ENCODE measurements at regions not wholly inside any gene's neighbourhood (a gene's known extent, or its start where the extent isn't known, plus 50 kb on each side); places are given as distances from the start of the nearest gene placed in this dataset.

DNA sequence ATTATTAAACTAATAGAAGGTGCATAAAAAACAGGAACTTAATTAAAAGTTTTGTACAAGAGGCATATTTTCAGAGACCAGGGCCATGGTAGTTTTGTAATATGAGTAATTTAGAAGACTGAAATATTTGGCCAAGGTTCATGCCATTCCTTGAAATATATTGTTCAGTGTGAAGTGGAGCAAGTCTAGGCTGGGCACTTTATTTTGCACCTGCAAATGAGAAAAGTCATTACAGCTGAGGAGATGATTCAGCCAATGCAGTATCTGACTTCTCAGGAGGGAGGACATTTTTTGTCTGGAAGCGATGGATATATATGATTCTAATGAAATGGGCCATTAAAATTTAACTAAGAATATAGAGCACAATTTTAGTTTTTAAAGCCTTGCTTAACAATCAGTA lies 754.0 kb upstream of the ADAMTS16 start:
- TF ChIP-seq, protein P1, sequence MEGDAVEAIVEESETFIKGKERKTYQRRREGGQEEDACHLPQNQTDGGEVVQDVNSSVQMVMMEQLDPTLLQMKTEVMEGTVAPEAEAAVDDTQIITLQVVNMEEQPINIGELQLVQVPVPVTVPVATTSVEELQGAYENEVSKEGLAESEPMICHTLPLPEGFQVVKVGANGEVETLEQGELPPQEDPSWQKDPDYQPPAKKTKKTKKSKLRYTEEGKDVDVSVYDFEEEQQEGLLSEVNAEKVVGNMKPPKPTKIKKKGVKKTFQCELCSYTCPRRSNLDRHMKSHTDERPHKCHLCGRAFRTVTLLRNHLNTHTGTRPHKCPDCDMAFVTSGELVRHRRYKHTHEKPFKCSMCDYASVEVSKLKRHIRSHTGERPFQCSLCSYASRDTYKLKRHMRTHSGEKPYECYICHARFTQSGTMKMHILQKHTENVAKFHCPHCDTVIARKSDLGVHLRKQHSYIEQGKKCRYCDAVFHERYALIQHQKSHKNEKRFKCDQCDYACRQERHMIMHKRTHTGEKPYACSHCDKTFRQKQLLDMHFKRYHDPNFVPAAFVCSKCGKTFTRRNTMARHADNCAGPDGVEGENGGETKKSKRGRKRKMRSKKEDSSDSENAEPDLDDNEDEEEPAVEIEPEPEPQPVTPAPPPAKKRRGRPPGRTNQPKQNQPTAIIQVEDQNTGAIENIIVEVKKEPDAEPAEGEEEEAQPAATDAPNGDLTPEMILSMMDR (IDR thresholded peaks at IDR 0.05), result no peak
- TF ChIP-seq POLR2AphosphoS5 (IDR thresholded peaks at IDR 0.05), result no peak

Measured in prostate gland (tissue), 2 donors.